HL-60 (cell line): ENCODE measurements at regions not wholly inside any gene's neighbourhood (a gene's known extent, or its start where the extent isn't known, plus 50 kb on each side); places are given as distances from the start of the nearest gene placed in this dataset.

Source experiments
- CTCF ChIP-seq: IDR thresholded peaks from one replicate; pipeline ENCODE4 v1.5.1; 2011; ENCODE audit warnings: low read length, control low read depth, inconsistent platforms; ENCODE audit not compliant: insufficient read depth
- POLR2AphosphoS5 ChIP-seq: IDR thresholded peaks from 2 replicates; pipeline ENCODE4 v1.6.1; 2012; ENCODE audit warnings: low read depth

GRCh38 chr2:237030382-237030781 is 55.3 kb upstream of the COPS8 start:
- TF ChIP-seq CTCF (no peak), POLR2AphosphoS5 (no peak)
